ENCODE measurements at regions not wholly inside any gene's neighbourhood (a gene's known extent, or its start where the extent isn't known, plus 50 kb on each side); places are given as distances from the start of the nearest gene placed in this dataset.

DNA sequence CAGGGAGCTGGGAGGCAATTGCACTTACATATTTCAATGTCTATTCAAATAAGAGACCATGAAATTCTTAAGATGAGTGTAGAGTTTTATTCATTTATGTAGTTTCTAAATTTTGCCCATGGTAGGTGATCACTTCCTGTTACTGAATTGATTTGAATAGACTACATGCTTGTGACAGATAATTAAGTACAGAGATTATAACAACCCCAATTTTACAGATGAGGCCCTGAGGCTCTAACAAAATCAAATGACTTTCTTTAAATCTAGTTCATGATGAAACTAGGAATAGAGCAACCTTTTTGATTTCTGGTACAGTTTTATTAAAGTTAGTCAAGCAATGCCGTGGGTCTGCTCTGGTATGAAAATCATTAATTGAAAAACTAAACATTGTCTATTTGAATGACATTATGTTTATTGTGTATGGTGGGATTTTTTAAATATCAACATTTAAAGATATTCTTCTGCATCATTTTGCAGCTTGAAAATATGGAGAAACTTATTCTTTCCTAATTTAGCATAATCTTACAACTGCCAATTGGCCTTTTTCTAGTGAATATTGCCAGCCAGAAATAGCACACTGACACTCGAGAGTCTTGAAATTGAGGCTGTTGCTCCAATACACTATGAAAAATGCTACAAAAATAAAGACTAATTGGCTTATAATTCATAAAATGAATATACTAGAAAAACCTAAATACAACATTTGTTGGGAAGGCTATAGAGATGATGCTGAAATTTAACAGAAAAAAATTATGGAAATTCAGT, 308.9 kb downstream of the SLC6A15 start:
- H3K9me1 ChIP-seq (ENCODE audit: control insufficient read depth, extremely low read depth, insufficient read depth, low read length): no peaks in the 10 kb centered on the region
- H3K79me2 ChIP-seq (ENCODE audit: control insufficient read depth, insufficient read depth, low read length): no peaks in the 10 kb centered on the region
- dilution Hi-C loops (cut with MboI; ENCODE audit: extremely low pct_ligation_motif_present, low sequenced_read_pairs): no loop called here
- H3K9ac ChIP-seq (ENCODE audit: control insufficient read depth, extremely low read depth, insufficient read depth, low read length): no peak overlapping the region
- FAIRE-seq (no peak), DNase-seq (ENCODE audit: low read depth, low spot score) (no peak)
- H3K36me3 ChIP-seq (ENCODE audit: control insufficient read depth in 2 of 2, extremely low read depth in 1 of 2, insufficient read depth in 2 of 2, low read length in 2 of 2): no peaks in the 10 kb centered on the region
- no peaks in the 10 kb centered on the region for H4K20me1 ChIP-seq (ENCODE audit: control insufficient read depth, extremely low read depth, insufficient read depth, low read length)
- H3K4me2 ChIP-seq (ENCODE audit: control insufficient read depth, extremely low read depth, insufficient read depth, low read depth, low read length): no peak overlapping the region
- H3K9me3 ChIP-seq (ENCODE audit: control insufficient read depth, low read depth, low read length): no peaks in the 10 kb centered on the region
- H3K4me3 ChIP-seq (ENCODE audit: control insufficient read depth in 2 of 3, extremely low read depth in 1 of 3, insufficient read depth in 2 of 3, low read depth in 1 of 3, low read length in 3 of 3): no peak overlapping the region
- no peaks in the 10 kb centered on the region for H3K27me3 ChIP-seq (ENCODE audit: control insufficient read depth, extremely low read depth, insufficient read depth, low read length)
- no peak for TF ChIP-seq EZH2 (IDR thresholded peaks at IDR 0.05; ENCODE audit: low read length)
- TF ChIP-seq, protein P1, sequence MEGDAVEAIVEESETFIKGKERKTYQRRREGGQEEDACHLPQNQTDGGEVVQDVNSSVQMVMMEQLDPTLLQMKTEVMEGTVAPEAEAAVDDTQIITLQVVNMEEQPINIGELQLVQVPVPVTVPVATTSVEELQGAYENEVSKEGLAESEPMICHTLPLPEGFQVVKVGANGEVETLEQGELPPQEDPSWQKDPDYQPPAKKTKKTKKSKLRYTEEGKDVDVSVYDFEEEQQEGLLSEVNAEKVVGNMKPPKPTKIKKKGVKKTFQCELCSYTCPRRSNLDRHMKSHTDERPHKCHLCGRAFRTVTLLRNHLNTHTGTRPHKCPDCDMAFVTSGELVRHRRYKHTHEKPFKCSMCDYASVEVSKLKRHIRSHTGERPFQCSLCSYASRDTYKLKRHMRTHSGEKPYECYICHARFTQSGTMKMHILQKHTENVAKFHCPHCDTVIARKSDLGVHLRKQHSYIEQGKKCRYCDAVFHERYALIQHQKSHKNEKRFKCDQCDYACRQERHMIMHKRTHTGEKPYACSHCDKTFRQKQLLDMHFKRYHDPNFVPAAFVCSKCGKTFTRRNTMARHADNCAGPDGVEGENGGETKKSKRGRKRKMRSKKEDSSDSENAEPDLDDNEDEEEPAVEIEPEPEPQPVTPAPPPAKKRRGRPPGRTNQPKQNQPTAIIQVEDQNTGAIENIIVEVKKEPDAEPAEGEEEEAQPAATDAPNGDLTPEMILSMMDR (optimal IDR thresholded peaks at IDR 0.05 in 1 of 3, IDR thresholded peaks at IDR 0.05 in 1 of 3, conservative IDR thresholded peaks at IDR 0.05 in 1 of 3; ENCODE audit: extremely low read depth in 1 of 3, insufficient read depth in 2 of 3, low read length in 3 of 3): no peak
- H2AFZ ChIP-seq (ENCODE audit: control insufficient read depth, low read length): no peak overlapping the region
- H3K4me1 ChIP-seq (ENCODE audit: control insufficient read depth, extremely low read depth, insufficient read depth, low read length): no peaks in the 10 kb centered on the region
- no peak overlapping the region for H3K27ac ChIP-seq (ENCODE audit: control insufficient read depth, insufficient read depth, low read length)

DNA sequence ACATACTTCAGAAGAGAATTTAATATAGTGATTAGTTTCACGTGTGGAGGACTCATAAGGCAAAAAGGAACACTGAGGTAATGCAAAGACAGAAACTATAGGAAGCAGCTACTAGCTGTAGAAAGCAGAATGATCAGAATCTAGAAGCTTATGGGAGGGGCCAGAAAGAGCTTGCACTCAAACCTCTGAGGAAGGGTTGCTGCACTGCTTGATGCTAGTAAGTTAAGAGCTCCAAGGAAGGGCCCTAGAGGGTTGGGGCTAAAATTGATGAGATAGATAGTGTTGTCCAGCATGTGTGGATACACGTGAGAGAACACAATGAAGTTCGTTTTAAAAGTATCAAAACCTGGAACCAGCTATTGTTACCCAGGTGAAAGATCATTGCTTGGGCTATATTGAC, 311.1 kb downstream of the SLC6A15 start:
- no peak for TF ChIP-seq EZH2 (IDR thresholded peaks at IDR 0.05; ENCODE audit: low read length)
- TF ChIP-seq, protein P1 (optimal IDR thresholded peaks at IDR 0.05 in 1 of 3, IDR thresholded peaks at IDR 0.05 in 1 of 3, conservative IDR thresholded peaks at IDR 0.05 in 1 of 3; ENCODE audit: extremely low read depth in 1 of 3, insufficient read depth in 2 of 3, low read length in 3 of 3): no peak
- Histone ChIP-seq H3K9me1 (ENCODE audit: control insufficient read depth, extremely low read depth, insufficient read depth, low read length) (no peaks in the 10 kb centered on the region), H3K4me2 (ENCODE audit: control insufficient read depth, extremely low read depth, insufficient read depth, low read depth, low read length) (no peak overlapping the region), H3K36me3 (ENCODE audit: control insufficient read depth in 2 of 2, extremely low read depth in 1 of 2, insufficient read depth in 2 of 2, low read length in 2 of 2) (no peaks in the 10 kb centered on the region), H4K20me1 (ENCODE audit: control insufficient read depth, extremely low read depth, insufficient read depth, low read length) (no peaks in the 10 kb centered on the region), H3K79me2 (ENCODE audit: control insufficient read depth, insufficient read depth, low read length) (no peaks in the 10 kb centered on the region), H3K27me3 (ENCODE audit: control insufficient read depth, extremely low read depth, insufficient read depth, low read length) (no peaks in the 10 kb centered on the region), H3K9ac (ENCODE audit: control insufficient read depth, extremely low read depth, insufficient read depth, low read length) (no peak overlapping the region), H3K4me3 (ENCODE audit: control insufficient read depth in 2 of 3, extremely low read depth in 1 of 3, insufficient read depth in 2 of 3, low read depth in 1 of 3, low read length in 3 of 3) (no peak overlapping the region), H3K27ac (ENCODE audit: control insufficient read depth, insufficient read depth, low read length) (no peak overlapping the region), H3K4me1 (ENCODE audit: control insufficient read depth, extremely low read depth, insufficient read depth, low read length) (no peaks in the 10 kb centered on the region), H2AFZ (ENCODE audit: control insufficient read depth, low read length) (no peak overlapping the region), H3K9me3 (ENCODE audit: control insufficient read depth, low read depth, low read length) (no peaks in the 10 kb centered on the region)
- dilution Hi-C loops (cut with MboI; ENCODE audit: extremely low pct_ligation_motif_present, low sequenced_read_pairs): no loop called here
- FAIRE-seq (no peak), DNase-seq (ENCODE audit: low read depth, low spot score) (no peak)

Data from keratinocyte (primary cell).